ENCODE measurements at regions not wholly inside any gene's neighbourhood (a gene's known extent, or its start where the extent isn't known, plus 50 kb on each side); places are given as distances from the start of the nearest gene placed in this dataset.
A peak's percentile ranks its signal among the peaks of the same experiment; 100 is the strongest.

DNA sequence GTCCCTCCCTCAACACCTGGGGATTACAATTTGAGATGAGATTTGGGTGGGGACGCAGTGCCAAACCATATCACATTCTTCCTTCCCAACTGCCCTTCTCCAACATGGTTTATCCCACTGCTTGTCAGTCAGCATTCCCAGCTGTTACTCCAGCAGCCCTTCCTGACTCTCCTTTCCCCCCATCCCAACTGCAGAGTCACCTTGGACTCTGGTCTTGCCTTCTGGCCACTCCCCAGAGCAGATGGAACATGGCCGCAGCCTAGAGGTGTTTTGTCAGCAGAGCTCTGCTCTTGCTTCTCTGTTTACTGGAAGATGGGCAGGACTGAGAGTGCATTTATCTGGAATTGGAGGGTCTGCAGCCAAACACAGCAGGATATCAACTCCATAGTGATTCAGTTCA lies 51.2 kb upstream of the MEX3C start:
- no peak for DNase-seq

- no peak for DNase-seq
Measured at GRCh38 chr18:51250006-51250405, 52.5 kb upstream of the MEX3C start.

GRCh38 chr18:51250458-51251024 lies 53.1 kb upstream of the MEX3C start:
- no peak for DNase-seq

GRCh38 chr18:51251625-51252024 lies 54.1 kb upstream of the MEX3C start:
- DNase-seq = no peak

- no peak for DNase-seq
Measured at GRCh38 chr18:51253476-51253875, 56.0 kb upstream of the MEX3C start.

DNA sequence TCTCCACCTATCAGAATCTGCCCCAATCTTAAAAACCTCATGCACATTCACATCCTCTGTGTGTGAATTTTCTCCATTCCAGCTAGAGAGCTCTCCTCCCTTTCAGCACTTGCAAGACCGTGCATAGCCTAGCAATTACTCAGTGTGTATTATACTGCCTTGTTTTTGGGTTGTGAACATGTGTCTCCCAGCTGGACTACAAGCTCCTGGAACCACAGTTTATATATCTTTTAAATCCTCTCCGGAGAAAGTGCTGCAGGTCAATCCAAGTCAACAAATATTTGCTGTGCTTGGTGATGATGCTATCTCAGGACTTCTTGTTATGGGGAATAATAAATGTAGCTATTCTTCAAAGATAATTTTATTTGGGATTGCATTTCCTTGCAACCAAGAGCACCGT lies 58.2 kb upstream of the MEX3C start:
- no peak for DNase-seq

DNA sequence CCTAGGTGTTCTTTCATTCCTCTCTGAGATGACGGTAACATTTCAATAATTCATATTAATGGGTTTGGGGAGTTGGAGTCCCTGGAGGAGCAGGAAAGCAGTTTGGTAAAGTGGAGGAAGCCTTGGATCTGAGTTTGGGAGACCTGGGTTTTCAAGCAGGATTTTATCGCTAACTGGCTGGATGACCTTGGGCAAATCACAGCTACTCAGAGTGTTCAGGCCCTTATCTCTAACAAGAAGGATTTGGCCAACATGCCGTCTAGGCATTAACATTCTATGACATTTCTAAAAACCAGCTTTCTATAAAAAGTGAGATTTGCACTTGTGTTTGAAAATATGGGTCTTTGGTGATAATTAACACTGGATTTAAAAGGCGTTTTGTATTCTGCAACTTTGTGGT lies 59.7 kb upstream of the MEX3C start:
- DNase-seq = no peak

GRCh38 chr18:51260118-51260517 lies 62.6 kb upstream of the MEX3C start:
- peak in 1 of 3 donors; percentile 11 for DNase-seq

GRCh38 chr18:51266077-51266476 lies 68.6 kb upstream of the MEX3C start:
- peak in 1 of 3 donors; percentile 4 for DNase-seq

DNA sequence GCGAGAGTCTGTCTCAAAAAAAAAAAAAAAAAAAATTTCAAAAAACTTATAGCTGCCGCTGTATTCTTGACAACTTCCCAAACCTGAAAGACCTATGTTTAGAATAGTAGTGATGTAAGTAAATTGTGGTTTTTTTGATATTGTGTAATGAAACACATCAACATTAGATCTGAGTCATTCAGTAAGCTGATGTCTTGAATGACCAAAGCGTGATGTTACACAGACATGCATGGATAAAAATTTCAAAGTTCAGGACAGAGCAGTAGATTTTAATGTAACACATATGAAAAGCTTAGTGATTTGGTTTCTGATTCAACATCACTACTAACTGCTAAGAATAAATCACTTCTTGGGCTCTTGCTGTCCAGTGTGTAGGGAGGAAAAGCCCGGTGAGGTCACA lies 69.3 kb upstream of the MEX3C start:
- DNase-seq = peak; percentile 44 to 87 (median 84)

DNA sequence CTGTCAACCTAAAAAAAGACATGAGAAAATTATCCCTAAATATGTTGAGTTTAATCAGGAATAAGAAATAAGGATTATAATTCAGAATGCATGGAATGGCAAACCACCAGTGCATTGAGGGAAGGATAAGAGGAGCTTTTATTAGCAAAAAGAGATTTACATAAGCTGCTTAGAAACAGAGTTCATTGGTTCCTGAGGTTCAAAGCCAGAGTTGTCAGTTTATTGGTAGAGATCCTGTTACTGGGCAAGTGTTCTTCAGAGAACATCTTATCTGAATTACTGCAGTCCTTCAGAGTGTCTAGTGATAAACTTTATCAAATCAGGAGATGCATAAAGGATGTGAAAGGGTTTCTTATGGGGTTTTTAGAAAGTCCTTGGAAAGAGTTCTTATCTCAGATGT lies 76.0 kb upstream of the MEX3C start:
- DNase-seq = no peak

GRCh38 chr18:51275712-51276476 lies 78.4 kb upstream of the MEX3C start:
- no peak for DNase-seq

GRCh38 chr18:51278045-51278649 lies 80.7 kb upstream of the MEX3C start:
- peak; percentile 39 to 54 (median 47) for DNase-seq

- no peak for DNase-seq
Measured at GRCh38 chr18:51279367-51279984, 82.0 kb upstream of the MEX3C start.

DNA sequence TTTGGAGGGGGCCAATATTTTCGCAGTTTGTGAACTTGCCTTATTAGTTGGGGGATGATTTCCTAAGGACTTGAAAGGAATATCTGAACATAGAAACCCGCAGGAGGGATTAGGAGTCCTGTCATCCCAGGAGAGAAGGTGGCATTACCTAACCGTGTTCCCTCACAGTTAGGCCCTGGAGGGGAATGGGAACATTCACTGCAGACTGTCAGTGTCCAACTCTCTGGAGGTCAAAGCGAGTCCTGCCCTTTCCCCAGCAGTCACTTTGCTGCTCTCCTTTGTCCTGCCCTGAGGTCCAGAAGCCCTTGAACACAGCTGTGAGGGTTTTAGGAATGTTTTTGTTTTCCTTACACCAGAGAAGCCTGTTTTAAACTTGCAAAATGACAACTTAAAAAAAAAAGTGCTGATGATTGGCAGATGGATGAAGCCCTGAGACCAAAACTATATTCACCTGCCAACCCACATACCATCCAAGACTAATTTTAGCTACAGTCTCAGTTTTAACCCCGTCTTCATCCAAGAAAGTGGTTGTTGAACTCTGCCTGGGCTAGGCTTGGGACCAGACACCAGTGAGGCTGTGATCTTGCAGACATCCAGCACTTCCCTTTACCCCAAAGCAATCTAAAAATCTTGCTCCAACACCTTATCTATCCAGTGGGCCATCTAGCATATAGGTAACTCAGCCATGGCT lies 90.5 kb upstream of the MEX3C start:
- DNase-seq = no peak

GRCh38 chr18:51288582-51288981 lies 91.1 kb upstream of the MEX3C start:
- no peak for DNase-seq

GRCh38 chr18:51290860-51291259 lies 93.4 kb upstream of the MEX3C start:
- peak in 1 of 3 donors; percentile 3 for DNase-seq

GRCh38 chr18:51300912-51301311 lies 103.4 kb upstream of the MEX3C start:
- DNase-seq = no peak

DNA sequence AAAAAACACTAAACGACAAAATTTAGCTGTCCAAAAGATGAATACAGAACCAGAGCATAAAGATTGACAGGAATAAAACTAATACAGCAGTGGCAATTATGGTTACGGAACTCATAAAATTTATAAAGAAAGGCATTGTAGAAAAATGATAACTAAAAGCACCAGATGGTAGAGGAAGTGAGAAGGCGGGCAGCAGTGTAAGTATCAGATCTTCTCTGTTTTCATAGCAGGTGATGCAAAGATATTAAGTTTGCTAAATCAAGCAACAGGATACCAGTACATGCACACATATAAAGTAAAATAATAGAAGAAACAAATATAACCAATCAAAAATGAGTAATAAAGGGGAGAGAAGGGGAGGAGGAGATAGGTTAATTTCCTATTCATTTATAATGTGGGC lies 103.9 kb upstream of the MEX3C start:
- no peak for DNase-seq

- DNase-seq = no peak
Measured at GRCh38 chr18:51316677-51317076, 119.2 kb upstream of the MEX3C start.

DNA sequence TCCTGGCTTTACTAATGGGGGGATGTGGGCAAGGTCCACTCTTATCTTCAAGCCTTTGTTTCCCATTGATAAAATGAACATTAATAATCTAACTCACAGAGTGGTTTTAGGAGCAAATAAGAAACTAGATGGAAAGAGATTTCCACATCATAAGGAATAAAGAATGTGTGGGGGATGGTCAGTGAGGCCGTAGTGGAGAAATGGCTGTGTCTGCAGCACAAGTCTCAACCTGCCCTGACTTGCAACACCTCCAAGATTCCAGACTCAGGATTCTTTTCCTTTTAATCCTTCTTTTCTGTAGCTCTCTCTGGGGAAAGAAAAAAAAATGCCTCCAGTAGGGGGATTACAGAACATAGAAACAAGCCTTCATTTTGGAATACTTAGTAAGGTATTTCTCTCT lies 124.2 kb upstream of the MEX3C start:
- no peak for DNase-seq

DNA sequence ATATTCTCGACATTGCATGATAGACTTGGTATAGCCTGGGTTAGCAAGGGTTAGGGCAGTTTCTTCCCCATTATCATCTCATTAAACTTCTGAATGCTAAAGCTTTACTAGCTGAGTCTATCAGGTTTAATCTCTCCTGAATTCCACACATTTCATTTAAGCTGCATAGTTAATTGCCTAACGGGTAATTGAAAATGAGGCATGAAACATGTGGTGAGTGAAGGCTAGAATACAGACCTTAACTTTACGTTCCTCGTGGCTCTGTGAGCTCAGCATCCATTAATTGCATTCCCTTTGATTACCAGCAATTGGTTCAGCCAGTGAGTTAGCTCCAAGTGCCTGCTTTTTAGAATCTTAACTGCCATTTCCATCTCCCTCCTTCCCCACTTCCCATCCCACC lies 126.5 kb upstream of the MEX3C start:
- no peak for DNase-seq

DNA sequence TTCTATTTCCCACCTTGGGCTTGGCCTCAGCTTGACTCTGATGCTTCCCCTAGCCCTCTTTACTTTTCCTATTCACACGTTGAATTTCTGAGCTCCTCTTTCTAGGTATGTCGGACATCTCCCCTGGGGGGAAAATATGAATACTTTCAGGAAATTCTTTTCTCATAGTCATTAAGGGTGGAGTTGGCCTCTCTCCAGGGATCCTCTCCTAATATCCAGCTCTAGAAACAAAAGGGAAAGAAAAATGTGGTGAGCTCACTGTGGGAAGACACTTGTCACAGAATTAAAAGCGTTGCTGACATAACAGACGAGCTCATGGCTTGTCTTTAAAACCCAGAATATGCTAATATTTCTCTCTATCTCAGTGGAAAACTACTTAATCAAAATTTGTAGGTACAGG lies 132.7 kb upstream of the MEX3C start:
- DNase-seq = no peak
